Osteoblast (primary cell): ENCODE measurements at regions not wholly inside any gene's neighbourhood (a gene's known extent, or its start where the extent isn't known, plus 50 kb on each side); places are given as distances from the start of the nearest gene placed in this dataset.

Experiments
- DNase-seq: peaks from one replicate; pipeline ENCODE4 v3.0.0; 2011; ENCODE audit warnings: low spot score, mixed read lengths; ENCODE audit not compliant: insufficient read length; ENCODE audit errors: missing footprints
- H2AFZ ChIP-seq: 2 replicates; pipeline ENCODE4 v1.6.0; 2011; ENCODE audit warnings: mild to moderate bottlenecking, low read length
- H3K27ac ChIP-seq: 2 replicates; pipeline ENCODE4 v1.5.1; 2011; ENCODE audit warnings: mild to moderate bottlenecking, low read depth, low read length, moderate library complexity
- H3K27me3 ChIP-seq: 2 replicates; pipeline ENCODE4 v1.6.0; 2012; ENCODE audit warnings: mild to moderate bottlenecking, control low read depth, inconsistent platforms, low read length, moderate library complexity; ENCODE audit not compliant: insufficient read depth
- H3K36me3 ChIP-seq: 2 replicates; pipeline ENCODE4 v1.5.1; 2011; ENCODE audit warnings: mild to moderate bottlenecking, low read length, control low read depth, moderate library complexity; ENCODE audit not compliant: insufficient read depth
- H3K4me1 ChIP-seq: 2 replicates; pipeline ENCODE4 v1.5.1; 2011; ENCODE audit warnings: mild to moderate bottlenecking, low read length, control low read depth, moderate library complexity; ENCODE audit not compliant: insufficient read depth
- H3K4me2 ChIP-seq: 2 replicates; pipeline ENCODE4 v1.6.0; 2011; ENCODE audit warnings: mild to moderate bottlenecking, low read length; ENCODE audit not compliant: insufficient read depth
- H3K4me3 ChIP-seq: fragments of 200-600 bp; sonication (generic); 3 replicates; pipeline ENCODE4 v1.5.1; 2012; ENCODE audit warnings: mild to moderate bottlenecking, low read length, inconsistent platforms; ENCODE audit not compliant: insufficient read depth
- H3K79me2 ChIP-seq: 2 replicates; pipeline ENCODE4 v1.6.0; 2012; ENCODE audit warnings: mild to moderate bottlenecking, low read length, control low read depth, inconsistent platforms; ENCODE audit not compliant: insufficient read depth
- H3K9me3 ChIP-seq: 2 replicates; pipeline ENCODE4 v1.5.1; 2011; ENCODE audit warnings: low read depth, low read length, control low read depth
- H4K20me1 ChIP-seq: 2 replicates; pipeline ENCODE4 v1.6.0; 2012; ENCODE audit warnings: mild to moderate bottlenecking, low read length, control low read depth; ENCODE audit not compliant: insufficient read depth
- TF ChIP-seq, protein P1 (sequence below): IDR thresholded peaks from 2 replicates; pipeline ENCODE4 v1.5.1; 2011; ENCODE audit warnings: mild to moderate bottlenecking, low read depth, low read length, moderate library complexity; ENCODE audit errors: extremely low read depth

DNA sequence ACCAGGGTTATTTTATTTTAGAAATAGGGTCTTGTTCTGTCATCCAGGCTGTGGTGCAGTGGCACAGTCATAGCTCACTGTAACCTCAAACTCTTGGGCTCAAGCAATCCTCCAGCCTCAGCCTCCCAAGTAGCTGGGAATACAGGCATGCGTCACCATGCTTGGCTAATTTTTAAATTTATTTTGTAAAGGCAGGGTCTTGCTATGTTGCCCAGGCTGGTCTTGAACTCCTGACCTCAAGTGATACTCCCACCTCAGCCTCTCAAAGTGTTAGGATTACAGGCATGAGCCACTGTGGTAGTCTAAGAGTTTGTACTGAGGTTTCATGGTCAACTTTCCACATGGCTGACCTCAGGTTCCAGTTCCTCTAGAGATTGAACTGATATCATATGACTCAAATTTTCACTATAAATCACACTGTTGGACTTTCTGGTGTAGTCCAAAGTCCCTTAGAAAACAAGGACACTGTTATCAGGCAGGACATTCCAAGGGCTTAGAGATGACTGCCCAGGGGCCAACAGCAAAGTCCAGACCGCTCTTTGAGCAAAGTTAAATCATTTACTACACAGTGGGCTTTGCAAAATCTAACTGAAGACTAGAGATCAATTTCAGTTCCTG is 82.0 kb upstream of the MEX3C start:
- Histone ChIP-seq H3K4me1 (no peaks in the 10 kb centered on the region), H2AFZ (no peak overlapping the region), H3K4me3 (no peak overlapping the region), H3K4me2 (no peak overlapping the region), H3K27ac (no peak overlapping the region), H3K36me3 (no peaks in the 10 kb centered on the region), H3K79me2 (no peaks in the 10 kb centered on the region), H3K27me3 (no peaks in the 10 kb centered on the region), H4K20me1 (no peaks in the 10 kb centered on the region), H3K9me3 (no peaks in the 10 kb centered on the region)
- TF ChIP-seq, protein P1, sequence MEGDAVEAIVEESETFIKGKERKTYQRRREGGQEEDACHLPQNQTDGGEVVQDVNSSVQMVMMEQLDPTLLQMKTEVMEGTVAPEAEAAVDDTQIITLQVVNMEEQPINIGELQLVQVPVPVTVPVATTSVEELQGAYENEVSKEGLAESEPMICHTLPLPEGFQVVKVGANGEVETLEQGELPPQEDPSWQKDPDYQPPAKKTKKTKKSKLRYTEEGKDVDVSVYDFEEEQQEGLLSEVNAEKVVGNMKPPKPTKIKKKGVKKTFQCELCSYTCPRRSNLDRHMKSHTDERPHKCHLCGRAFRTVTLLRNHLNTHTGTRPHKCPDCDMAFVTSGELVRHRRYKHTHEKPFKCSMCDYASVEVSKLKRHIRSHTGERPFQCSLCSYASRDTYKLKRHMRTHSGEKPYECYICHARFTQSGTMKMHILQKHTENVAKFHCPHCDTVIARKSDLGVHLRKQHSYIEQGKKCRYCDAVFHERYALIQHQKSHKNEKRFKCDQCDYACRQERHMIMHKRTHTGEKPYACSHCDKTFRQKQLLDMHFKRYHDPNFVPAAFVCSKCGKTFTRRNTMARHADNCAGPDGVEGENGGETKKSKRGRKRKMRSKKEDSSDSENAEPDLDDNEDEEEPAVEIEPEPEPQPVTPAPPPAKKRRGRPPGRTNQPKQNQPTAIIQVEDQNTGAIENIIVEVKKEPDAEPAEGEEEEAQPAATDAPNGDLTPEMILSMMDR, result no peak
- no peak for DNase-seq

DNA sequence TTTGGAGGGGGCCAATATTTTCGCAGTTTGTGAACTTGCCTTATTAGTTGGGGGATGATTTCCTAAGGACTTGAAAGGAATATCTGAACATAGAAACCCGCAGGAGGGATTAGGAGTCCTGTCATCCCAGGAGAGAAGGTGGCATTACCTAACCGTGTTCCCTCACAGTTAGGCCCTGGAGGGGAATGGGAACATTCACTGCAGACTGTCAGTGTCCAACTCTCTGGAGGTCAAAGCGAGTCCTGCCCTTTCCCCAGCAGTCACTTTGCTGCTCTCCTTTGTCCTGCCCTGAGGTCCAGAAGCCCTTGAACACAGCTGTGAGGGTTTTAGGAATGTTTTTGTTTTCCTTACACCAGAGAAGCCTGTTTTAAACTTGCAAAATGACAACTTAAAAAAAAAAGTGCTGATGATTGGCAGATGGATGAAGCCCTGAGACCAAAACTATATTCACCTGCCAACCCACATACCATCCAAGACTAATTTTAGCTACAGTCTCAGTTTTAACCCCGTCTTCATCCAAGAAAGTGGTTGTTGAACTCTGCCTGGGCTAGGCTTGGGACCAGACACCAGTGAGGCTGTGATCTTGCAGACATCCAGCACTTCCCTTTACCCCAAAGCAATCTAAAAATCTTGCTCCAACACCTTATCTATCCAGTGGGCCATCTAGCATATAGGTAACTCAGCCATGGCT is 90.5 kb upstream of the MEX3C start:
- H3K36me3 ChIP-seq, result no peaks in the 10 kb centered on the region
- no peaks in the 10 kb centered on the region for H3K9me3 ChIP-seq
- no peaks in the 10 kb centered on the region for H3K4me1 ChIP-seq
- H3K79me2 ChIP-seq, result no peaks in the 10 kb centered on the region
- H2AFZ ChIP-seq, result no peak overlapping the region
- DNase-seq, result no peak
- no peak overlapping the region for H3K27ac ChIP-seq
- TF ChIP-seq, protein P1, result no peak
- no peak overlapping the region for H3K4me3 ChIP-seq
- H4K20me1 ChIP-seq, result no peaks in the 10 kb centered on the region
- H3K4me2 ChIP-seq, result no peak overlapping the region
- H3K27me3 ChIP-seq, result no peaks in the 10 kb centered on the region

DNA sequence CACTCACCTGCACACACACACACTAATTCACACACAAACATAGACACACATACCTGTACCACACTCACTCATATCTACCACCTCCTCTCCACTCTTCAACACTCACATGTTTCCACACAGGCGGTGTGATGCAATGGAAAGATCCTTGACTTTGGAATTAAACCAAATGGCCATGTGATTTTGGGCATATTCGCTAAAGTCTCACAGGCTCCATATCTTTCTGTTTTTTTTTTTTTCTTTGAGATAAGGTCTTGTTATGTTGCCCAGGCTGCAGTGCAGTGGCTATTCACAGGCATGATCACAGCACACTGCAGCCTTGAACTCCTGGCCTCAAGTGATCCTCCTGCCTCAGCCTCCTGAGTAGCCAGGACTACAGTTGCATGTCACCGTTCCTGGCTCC is 91.1 kb upstream of the MEX3C start:
- Histone ChIP-seq H2AFZ (no peak overlapping the region), H4K20me1 (no peaks in the 10 kb centered on the region), H3K36me3 (no peaks in the 10 kb centered on the region), H3K9me3 (no peaks in the 10 kb centered on the region), H3K27me3 (no peaks in the 10 kb centered on the region), H3K27ac (no peak overlapping the region), H3K4me3 (no peak overlapping the region), H3K4me2 (no peak overlapping the region), H3K79me2 (no peaks in the 10 kb centered on the region), H3K4me1 (no peaks in the 10 kb centered on the region)
- no peak for DNase-seq
- TF ChIP-seq, protein P1, result no peak

DNA sequence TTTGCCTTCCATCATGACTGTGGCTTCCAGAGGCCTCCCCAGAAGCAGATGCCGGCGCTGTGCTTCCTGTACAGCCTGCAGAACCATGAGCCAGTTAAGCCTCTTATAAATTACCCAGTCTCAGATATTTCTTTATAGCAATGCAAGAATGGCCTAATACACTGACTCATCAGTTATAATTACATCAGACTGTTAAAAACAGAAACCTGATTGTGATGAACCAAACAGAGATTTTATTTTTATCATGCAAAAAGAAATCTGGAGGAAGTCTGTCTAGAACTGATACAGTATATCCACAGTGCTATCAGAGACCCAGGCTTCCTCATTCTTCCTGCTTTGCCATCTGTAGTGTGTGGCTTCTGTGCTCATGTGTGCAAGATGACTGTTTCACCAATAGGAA is 93.4 kb upstream of the MEX3C start:
- H3K4me2 ChIP-seq, result no peak overlapping the region
- H3K79me2 ChIP-seq, result no peaks in the 10 kb centered on the region
- no peak for DNase-seq
- H3K36me3 ChIP-seq, result no peaks in the 10 kb centered on the region
- no peaks in the 10 kb centered on the region for H4K20me1 ChIP-seq
- TF ChIP-seq, protein P1, result no peak
- no peaks in the 10 kb centered on the region for H3K4me1 ChIP-seq
- H3K27ac ChIP-seq, result no peak overlapping the region
- H3K4me3 ChIP-seq, result no peak overlapping the region
- no peak overlapping the region for H2AFZ ChIP-seq
- no peaks in the 10 kb centered on the region for H3K27me3 ChIP-seq
- H3K9me3 ChIP-seq, result no peaks in the 10 kb centered on the region
